RPMI7951 (cell line): ENCODE measurements at regions not wholly inside any gene's neighbourhood (a gene's known extent, or its start where the extent isn't known, plus 50 kb on each side); places are given as distances from the start of the nearest gene placed in this dataset.

Experiments used
- DNase-seq: peaks from one replicate; pipeline ENCODE4 v3.0.0-alpha.2; 2012; ENCODE audit warnings: low read depth

GRCh38 chr6:22621701-22622100 lies 52.3 kb downstream of the HDGFL1 start:
- no peak for DNase-seq

- peak; percentile 4 for DNase-seq
These were observed 53.0 kb downstream of the HDGFL1 start for GRCh38 chr6:22622351-22622750.

GRCh38 chr6:22622813-22623212 lies 53.4 kb downstream of the HDGFL1 start:
- DNase-seq = no peak

- no peak for DNase-seq
These were observed 58.3 kb downstream of the HDGFL1 start for GRCh38 chr6:22627644-22628043.

- peak; percentile 2 for DNase-seq
These were observed 61.7 kb downstream of the HDGFL1 start for GRCh38 chr6:22631091-22631490.

GRCh38 chr6:22632581-22633145 lies 63.3 kb downstream of the HDGFL1 start:
- DNase-seq = no peak

GRCh38 chr6:22636452-22636851 lies 67.1 kb downstream of the HDGFL1 start:
- DNase-seq = no peak

- no peak for DNase-seq
These were observed 68.4 kb downstream of the HDGFL1 start for GRCh38 chr6:22637782-22638181.

- DNase-seq = no peak
These were observed 69.0 kb downstream of the HDGFL1 start for GRCh38 chr6:22638320-22638719.

GRCh38 chr6:22642254-22642653 lies 72.9 kb downstream of the HDGFL1 start:
- DNase-seq = no peak

GRCh38 chr6:22643780-22644179 lies 74.4 kb downstream of the HDGFL1 start:
- DNase-seq = no peak

GRCh38 chr6:22647719-22648118 lies 78.4 kb downstream of the HDGFL1 start:
- no peak for DNase-seq

- no peak for DNase-seq
These were observed 82.4 kb downstream of the HDGFL1 start for GRCh38 chr6:22651731-22652130.

- peak; percentile 19 for DNase-seq
These were observed 84.7 kb downstream of the HDGFL1 start for GRCh38 chr6:22653980-22654610.

- no peak for DNase-seq
These were observed 87.5 kb downstream of the HDGFL1 start for GRCh38 chr6:22656706-22657351.

- peak; percentile 61 for DNase-seq
These were observed 88.1 kb downstream of the HDGFL1 start for GRCh38 chr6:22657352-22657980.

GRCh38 chr6:22658183-22658582 lies 88.8 kb downstream of the HDGFL1 start:
- DNase-seq = peak; percentile 1

- DNase-seq = peak; percentile 16
These were observed 89.6 kb downstream of the HDGFL1 start for GRCh38 chr6:22658934-22659333.

GRCh38 chr6:22664968-22665367 lies 95.6 kb downstream of the HDGFL1 start:
- no peak for DNase-seq

- no peak for DNase-seq
These were observed 96.7 kb downstream of the HDGFL1 start for GRCh38 chr6:22666021-22666420.

- DNase-seq = no peak
These were observed 97.2 kb downstream of the HDGFL1 start for GRCh38 chr6:22666586-22666985.

GRCh38 chr6:22667855-22668254 lies 98.5 kb downstream of the HDGFL1 start:
- DNase-seq = no peak

- no peak for DNase-seq
These were observed 98.9 kb downstream of the HDGFL1 start for GRCh38 chr6:22668307-22668706.
